SH-SY5Y (cell line): ENCODE measurements at regions not wholly inside any gene's neighbourhood (a gene's known extent, or its start where the extent isn't known, plus 50 kb on each side); places are given as distances from the start of the nearest gene placed in this dataset.

Source experiments
- GATA2 ChIP-seq: IDR thresholded peaks from 2 replicates; pipeline ENCODE4 v1.6.1; 2011; ENCODE audit warnings: mild to moderate bottlenecking, low read depth, low read length
- GATA3 ChIP-seq: IDR thresholded peaks from 2 replicates; pipeline ENCODE4 v1.6.1; 2011; ENCODE audit warnings: low read depth, mild to moderate bottlenecking, low read length, moderate library complexity

DNA sequence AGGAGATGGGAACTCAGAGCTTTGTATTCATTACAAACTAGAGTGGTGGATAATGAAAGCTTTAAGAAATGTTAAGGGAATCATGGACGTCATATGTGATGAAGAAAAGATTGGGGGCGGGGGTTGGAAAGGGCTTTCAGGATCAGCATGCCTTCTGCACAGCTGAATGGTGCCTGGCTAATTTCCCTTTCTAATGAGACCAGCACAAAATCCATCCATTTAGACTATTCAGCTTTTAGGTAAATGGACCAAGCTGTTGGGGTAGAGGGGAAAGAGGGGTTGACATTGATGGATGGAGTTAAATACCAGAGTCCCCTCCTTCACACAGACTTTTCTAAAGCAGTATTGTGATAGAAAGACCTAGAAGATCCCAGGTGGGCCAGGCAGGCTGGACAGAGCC lies 737.9 kb upstream of the WWC1 start:
- TF ChIP-seq GATA2, result no peak
- no peak for TF ChIP-seq GATA3
